Activated naive CD8-positive, alpha-beta T cell treated with anti-CD3 and anti-CD28 coated beads, Interleukin-2, amount 10 ng/mL, durations not matched to agents 7 days and 5 days (primary cell): ENCODE measurements at regions not wholly inside any gene's neighbourhood (a gene's known extent, or its start where the extent isn't known, plus 50 kb on each side); places are given as distances from the start of the nearest gene placed in this dataset.

Source experiments
- ATAC-seq: fragments of 150-1000 bp; cut with Tn5 transposase; one replicate; pipeline ENCODE4 v1.10.0; 2021; ENCODE audit warnings: low read depth, moderate library complexity
- POLR2A ChIA-PET: fragments of 350-600 bp; sonication (Branson Sonifier 250); formaldehyde crosslinking; loops from one replicate; lab custom pipeline; 2021; ENCODE audit warnings: antibody characterized with exemption; lab: Charles Lee
- DNase-seq: peaks from one replicate; pipeline ENCODE4 v3.0.0; 2021
- H3K27ac Mint-ChIP-seq: one replicate; pipeline ENCODE4 v1.8.0; 2022; ENCODE audit warnings: mild to moderate bottlenecking, mixed read lengths
- H3K27me3 Mint-ChIP-seq: one replicate; pipeline ENCODE4 v1.8.0; 2022; ENCODE audit warnings: mild to moderate bottlenecking, moderate library complexity, mixed read lengths
- H3K36me3 Mint-ChIP-seq: one replicate; pipeline ENCODE4 v1.8.0; 2021; ENCODE audit warnings: mild to moderate bottlenecking, mixed read lengths
- H3K4me1 Mint-ChIP-seq: one replicate; pipeline ENCODE4 v1.8.0; 2021; ENCODE audit warnings: mixed read lengths
- H3K4me3 Mint-ChIP-seq: one replicate; pipeline ENCODE4 v1.8.0; 2022; ENCODE audit warnings: mild to moderate bottlenecking, moderate library complexity, mixed read lengths
- H3K9me3 Mint-ChIP-seq: one replicate; pipeline ENCODE4 v1.8.0; 2021; ENCODE audit warnings: mixed read lengths

DNA sequence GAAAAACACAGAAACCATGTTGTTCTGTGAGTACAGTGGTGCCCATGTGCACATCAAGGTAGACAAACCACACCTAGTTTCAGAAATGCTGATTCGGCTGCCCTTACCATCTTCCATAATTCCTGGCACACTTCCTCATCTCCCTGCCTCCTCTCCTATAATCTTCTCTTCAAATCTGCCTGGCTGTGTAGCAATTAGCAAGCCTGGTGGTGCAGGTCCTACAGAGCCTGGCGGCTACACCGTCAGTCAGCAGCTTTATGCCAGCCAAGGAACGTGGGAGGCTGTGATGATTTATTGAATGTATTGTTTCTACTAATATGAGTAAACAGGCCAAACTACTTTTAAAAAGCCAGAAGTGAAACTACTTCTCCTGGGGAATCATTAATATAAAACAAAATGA lies 106.8 kb downstream of the SEMA6D start:
- ATAC-seq (no peak), DNase-seq (no peak)
- Mint-ChIP-seq H3K27ac (no peak overlapping the region), H3K9me3 (no peaks in the 10 kb centered on the region), H3K36me3 (no peaks in the 10 kb centered on the region), H3K27me3 (no peaks in the 10 kb centered on the region), H3K4me3 (no peak overlapping the region), H3K4me1 (no peaks in the 10 kb centered on the region)
- POLR2A ChIA-PET = no interaction called here

DNA sequence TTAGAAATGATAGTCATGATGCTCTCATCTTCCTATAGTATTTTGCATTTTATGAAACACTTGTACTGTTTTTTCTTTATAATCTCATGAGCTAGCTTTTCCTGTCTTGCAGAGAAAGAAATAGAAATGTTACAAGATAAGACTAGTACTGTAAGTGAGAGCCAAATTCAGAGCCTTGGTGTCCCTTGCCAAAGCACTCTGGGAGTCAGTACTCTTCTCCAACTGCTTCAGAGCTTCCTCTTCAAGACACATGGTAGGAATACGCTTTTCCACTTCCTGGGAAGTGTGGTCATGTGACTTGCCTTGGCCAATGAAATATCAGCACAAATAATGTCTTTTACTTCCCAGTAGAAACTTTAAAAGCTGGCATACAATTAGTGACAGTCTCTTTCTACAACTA lies 112.4 kb downstream of the SEMA6D start:
- POLR2A ChIA-PET = no interaction called here
- Mint-ChIP-seq H3K27ac (no peak overlapping the region), H3K9me3 (peaks cover 1% of the 10 kb centered on the region), H3K27me3 (no peaks in the 10 kb centered on the region), H3K36me3 (no peaks in the 10 kb centered on the region), H3K4me1 (no peaks in the 10 kb centered on the region), H3K4me3 (no peak overlapping the region)
- ATAC-seq (no peak), DNase-seq (no peak)

DNA sequence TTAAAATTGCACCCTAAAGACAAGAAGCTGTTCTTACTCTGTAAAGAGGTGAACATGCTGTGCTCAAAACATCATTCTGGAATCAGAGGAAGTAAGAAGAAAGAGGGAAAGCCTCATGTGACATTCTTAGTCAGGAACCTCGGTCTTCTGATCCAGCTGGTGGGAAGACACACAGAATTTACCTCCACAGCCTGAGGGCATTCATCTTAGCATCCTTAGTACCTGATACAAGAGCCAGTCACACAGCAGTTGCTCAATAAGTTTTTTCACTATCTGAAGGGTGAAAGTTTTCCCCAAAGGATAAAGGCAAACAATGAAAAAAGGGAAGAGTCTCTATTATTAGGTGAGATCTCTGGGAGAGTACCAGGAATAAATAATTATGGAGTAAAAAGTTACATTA lies 116.8 kb downstream of the SEMA6D start:
- no peaks in the 10 kb centered on the region for H3K4me1 Mint-ChIP-seq
- H3K27me3 Mint-ChIP-seq = no peaks in the 10 kb centered on the region
- ATAC-seq (no peak), DNase-seq (no peak)
- no peak overlapping the region for H3K27ac Mint-ChIP-seq
- POLR2A ChIA-PET = no interaction called here
- peaks cover 1% of the 10 kb centered on the region for H3K9me3 Mint-ChIP-seq
- no peak overlapping the region for H3K4me3 Mint-ChIP-seq
- no peaks in the 10 kb centered on the region for H3K36me3 Mint-ChIP-seq

DNA sequence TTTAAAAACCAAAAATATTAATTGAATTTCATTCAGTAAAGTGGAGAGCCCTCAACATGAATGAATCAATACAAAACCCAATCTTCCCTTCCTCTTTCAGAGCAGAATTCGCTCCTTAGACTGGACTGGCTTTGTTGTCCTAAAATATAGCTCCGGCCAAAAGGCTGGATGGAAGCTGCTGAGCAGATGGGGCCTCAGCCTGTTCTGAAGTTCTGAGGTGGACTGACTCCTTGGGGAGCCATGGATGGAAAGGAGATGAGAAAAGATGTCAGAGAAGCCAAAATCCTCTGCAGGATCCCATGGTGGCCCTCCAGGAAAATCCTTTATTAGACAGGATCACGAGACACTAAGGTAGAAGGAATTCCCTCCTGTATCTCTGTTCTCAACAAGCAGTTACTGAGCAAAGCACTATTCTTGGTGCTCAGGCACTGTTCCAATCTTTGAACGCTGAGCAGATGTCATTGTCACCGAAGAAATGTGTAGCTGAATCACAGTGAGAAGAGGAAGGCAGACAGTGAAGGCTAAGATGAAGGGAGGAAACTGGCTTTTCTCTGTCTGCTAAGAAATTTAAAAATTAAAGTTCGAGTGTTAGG lies 122.0 kb downstream of the SEMA6D start:
- no peaks in the 10 kb centered on the region for H3K36me3 Mint-ChIP-seq
- H3K4me3 Mint-ChIP-seq = no peak overlapping the region
- H3K9me3 Mint-ChIP-seq = no peaks in the 10 kb centered on the region
- no peak for DNase-seq
- no peaks in the 10 kb centered on the region for H3K4me1 Mint-ChIP-seq
- H3K27ac Mint-ChIP-seq = no peak overlapping the region
- H3K27me3 Mint-ChIP-seq = no peaks in the 10 kb centered on the region
- ATAC-seq = no peak
- POLR2A ChIA-PET = no interaction called here

DNA sequence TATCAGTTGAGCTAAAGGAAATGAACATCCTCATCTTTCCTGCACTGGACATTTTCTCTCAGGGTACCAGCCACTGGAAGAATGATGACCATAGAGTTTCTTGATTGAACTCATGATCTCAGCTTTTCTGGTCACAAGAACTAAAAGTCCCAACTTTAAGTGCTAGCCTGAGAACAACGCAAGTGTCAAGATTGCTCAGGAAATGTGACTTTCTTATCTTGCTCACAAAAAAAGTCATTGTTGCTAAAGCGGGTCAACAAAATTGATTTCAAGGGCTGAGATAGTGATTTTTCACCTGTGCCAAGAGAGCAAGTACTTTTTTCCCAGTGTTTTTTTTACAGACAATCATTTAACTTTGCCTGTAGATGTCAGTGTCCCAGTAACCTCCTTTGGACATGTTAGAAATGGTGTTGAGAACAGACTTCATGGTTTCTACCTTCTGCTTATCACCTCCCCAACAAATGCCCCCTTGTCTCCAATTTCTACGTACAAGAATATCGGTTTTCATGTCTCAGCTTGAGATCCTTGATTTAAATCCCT lies 125.9 kb downstream of the SEMA6D start:
- Mint-ChIP-seq H3K27me3 (no peaks in the 10 kb centered on the region), H3K27ac (no peak overlapping the region), H3K9me3 (no peaks in the 10 kb centered on the region), H3K4me3 (no peak overlapping the region), H3K4me1 (no peaks in the 10 kb centered on the region), H3K36me3 (no peaks in the 10 kb centered on the region)
- ATAC-seq (no peak), DNase-seq (no peak)
- POLR2A ChIA-PET = no interaction called here

DNA sequence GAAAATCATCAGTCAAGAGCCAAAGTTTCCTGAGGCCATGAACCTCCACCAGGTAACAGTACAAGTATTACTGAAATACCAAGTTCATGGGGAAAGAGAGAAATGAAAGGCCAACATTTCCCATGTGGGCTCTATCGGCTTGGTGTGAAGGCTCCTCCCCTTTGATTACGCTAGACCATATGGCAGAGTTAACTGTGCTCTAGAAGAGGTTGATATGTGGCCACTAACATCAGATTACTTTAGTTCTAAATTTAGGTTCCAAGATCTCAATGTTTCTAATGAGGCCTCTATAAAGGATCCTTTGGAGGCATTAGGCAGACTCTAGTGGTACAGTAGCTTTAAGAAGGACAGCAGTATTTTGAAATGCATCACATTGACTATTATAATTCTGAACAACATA lies 127.1 kb downstream of the SEMA6D start:
- Mint-ChIP-seq H3K27ac (no peak overlapping the region), H3K9me3 (no peaks in the 10 kb centered on the region), H3K36me3 (no peaks in the 10 kb centered on the region), H3K27me3 (no peaks in the 10 kb centered on the region), H3K4me3 (no peak overlapping the region), H3K4me1 (no peaks in the 10 kb centered on the region)
- ATAC-seq (no peak), DNase-seq (no peak)
- POLR2A ChIA-PET = no interaction called here

DNA sequence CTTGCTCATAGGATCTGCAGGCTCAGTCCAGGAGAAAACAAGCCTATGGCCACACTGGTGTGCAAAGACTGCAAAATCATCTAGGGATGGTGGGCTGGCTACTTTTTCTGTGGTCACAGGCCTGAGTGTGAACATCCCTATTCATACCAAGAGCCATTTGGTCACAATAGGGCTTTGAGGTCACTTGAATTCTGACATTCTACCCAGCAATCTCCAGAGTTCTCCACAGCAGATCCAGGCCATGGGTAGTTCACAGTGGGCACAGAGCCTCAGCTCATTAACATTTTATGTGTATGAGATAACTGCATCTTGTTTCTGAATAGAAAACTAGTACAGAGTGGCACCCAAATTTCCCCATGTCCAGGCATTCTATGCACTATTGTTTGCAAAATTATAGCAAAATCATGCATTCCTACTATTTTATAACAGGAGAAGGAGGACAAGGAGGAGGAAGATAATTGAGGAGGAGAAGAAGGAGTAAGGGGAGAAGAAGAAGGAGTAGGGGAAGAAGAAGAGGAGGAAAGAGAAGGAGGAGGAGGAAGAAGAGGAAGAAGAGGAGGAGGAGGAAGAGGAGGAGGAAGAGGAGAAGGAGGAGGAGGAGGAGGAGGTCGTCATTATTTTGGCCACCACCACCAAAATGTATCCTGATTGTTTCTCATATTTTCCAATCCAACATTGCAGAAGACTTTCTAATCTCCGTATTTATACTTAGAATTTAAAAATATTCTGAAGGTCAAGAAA lies 129.0 kb downstream of the SEMA6D start:
- H3K4me1 Mint-ChIP-seq = no peaks in the 10 kb centered on the region
- H3K27ac Mint-ChIP-seq = no peak overlapping the region

DNA sequence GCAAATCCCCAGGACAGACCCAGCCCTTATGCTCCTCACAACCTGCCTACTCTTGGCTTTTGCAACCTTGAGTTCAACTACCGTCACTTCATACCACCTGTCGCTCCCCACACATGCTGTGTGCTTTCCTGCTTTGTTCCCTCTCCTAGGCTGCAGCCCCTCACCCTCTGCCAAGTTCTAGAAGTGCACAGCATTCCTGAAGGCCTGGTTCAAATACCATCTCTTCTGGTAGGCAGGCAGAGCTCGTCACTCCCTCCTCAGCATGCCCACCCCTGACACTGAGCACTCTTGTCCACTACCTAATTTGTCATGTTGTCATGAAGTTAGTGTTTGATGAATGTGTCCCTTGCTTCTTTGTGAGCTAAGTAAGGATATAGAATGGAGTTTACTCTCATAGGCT lies 129.6 kb downstream of the SEMA6D start:
- ATAC-seq = no peak
- no peaks in the 10 kb centered on the region for H3K36me3 Mint-ChIP-seq
- no peaks in the 10 kb centered on the region for H3K4me1 Mint-ChIP-seq
- no peaks in the 10 kb centered on the region for H3K9me3 Mint-ChIP-seq
- no peak overlapping the region for H3K27ac Mint-ChIP-seq
- no peak for DNase-seq
- POLR2A ChIA-PET = no interaction called here
- no peaks in the 10 kb centered on the region for H3K27me3 Mint-ChIP-seq
- no peak overlapping the region for H3K4me3 Mint-ChIP-seq

More for the DNA sequence above, 129.0 kb downstream of the SEMA6D start:
- Mint-ChIP-seq H3K4me3 (no peak overlapping the region), H3K9me3 (no peaks in the 10 kb centered on the region), H3K27me3 (no peaks in the 10 kb centered on the region), H3K36me3 (no peaks in the 10 kb centered on the region)
- POLR2A ChIA-PET = no interaction called here
- no peak for ATAC-seq
- DNase-seq = no peak

DNA sequence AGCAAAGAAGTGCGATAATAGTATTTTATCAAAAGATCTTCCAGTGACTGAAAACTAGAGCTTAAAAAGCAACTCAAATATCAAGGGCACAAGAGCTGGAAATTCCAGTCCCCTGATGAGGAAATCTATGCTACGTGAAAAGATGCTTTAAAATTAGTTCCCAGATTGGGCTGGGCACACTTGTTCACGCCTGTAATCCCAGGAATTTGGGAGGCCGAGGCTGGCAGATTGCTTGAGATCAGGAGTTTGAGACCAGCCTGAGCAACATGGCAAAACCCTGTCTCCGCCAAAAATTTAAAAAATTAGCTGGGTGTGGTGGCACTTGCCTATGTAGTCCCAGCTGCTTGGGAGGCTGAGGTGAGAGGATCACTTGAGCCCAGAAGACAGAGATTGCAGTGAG lies 138.8 kb downstream of the SEMA6D start:
- H3K36me3 Mint-ChIP-seq = no peaks in the 10 kb centered on the region
- H3K4me3 Mint-ChIP-seq = no peak overlapping the region
- DNase-seq = no peak
- no peaks in the 10 kb centered on the region for H3K4me1 Mint-ChIP-seq
- ATAC-seq = no peak
- no peaks in the 10 kb centered on the region for H3K27me3 Mint-ChIP-seq
- POLR2A ChIA-PET = no interaction called here
- H3K27ac Mint-ChIP-seq = no peak overlapping the region
- peaks cover 1% of the 10 kb centered on the region for H3K9me3 Mint-ChIP-seq

DNA sequence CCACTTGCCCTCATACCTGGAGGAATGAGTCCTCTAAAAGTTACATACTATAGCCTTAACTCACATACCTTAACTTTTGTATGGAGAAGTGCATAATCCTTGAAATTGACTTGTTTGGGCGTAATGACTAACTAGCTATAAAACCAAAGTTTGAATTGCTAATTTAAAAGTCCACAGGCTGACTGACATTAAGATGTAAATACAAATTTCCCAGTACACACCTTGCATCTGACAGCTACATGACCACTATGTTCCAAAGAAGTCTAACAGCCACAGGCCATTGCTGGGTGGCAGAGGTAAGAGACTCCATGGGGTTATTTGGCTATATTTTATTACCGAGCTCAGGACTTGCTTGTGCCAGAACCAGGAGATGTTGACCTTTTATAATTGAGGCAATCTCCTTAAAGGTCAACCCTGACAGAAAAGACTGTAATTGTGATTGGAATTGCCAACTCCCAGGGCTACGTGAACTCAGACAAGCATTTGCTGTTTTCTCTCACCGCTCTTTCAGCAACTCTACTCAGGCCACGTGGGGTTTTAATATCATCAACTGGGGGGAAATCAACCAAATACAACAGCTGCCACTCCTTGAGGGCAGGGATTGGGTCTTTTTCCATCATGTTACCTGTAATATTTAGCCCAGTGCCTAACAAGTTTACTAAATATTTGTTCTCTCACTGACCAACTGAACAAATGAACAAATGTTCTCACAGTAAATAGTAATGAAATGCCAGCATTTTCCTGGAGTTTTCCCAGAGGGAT lies 139.9 kb downstream of the SEMA6D start:
- peaks cover 1% of the 10 kb centered on the region for H3K9me3 Mint-ChIP-seq
- no peak overlapping the region for H3K4me3 Mint-ChIP-seq
- DNase-seq (no peak), ATAC-seq (no peak)
- H3K27ac Mint-ChIP-seq = no peak overlapping the region
- H3K4me1 Mint-ChIP-seq = no peaks in the 10 kb centered on the region
- POLR2A ChIA-PET = no interaction called here
- H3K27me3 Mint-ChIP-seq = no peaks in the 10 kb centered on the region
- no peaks in the 10 kb centered on the region for H3K36me3 Mint-ChIP-seq

DNA sequence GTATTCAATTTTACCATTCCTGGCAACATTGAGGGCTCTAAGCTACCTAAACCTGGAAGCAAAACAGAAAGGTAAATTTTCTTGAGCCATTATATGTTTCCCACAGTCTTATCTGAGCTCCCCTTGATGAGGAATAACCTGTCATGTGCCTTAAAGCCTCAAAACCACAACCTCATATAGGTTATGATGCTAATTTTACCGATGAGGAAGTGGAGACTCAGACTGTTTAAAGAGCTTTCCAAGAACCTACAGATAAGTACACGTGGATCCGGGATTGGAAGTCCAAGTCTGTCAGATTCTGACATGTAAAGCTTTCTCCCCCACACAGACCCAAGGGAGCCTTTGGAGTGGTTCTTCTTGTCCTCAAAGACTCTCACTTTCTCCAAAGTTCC lies 140.5 kb downstream of the SEMA6D start:
- no peaks in the 10 kb centered on the region for H3K4me1 Mint-ChIP-seq
- no peak for DNase-seq
- H3K27me3 Mint-ChIP-seq = no peaks in the 10 kb centered on the region
- no peak for ATAC-seq
- H3K27ac Mint-ChIP-seq = no peak overlapping the region
- POLR2A ChIA-PET = no interaction called here
- H3K9me3 Mint-ChIP-seq = peaks cover 1% of the 10 kb centered on the region
- no peaks in the 10 kb centered on the region for H3K36me3 Mint-ChIP-seq
- no peak overlapping the region for H3K4me3 Mint-ChIP-seq

DNA sequence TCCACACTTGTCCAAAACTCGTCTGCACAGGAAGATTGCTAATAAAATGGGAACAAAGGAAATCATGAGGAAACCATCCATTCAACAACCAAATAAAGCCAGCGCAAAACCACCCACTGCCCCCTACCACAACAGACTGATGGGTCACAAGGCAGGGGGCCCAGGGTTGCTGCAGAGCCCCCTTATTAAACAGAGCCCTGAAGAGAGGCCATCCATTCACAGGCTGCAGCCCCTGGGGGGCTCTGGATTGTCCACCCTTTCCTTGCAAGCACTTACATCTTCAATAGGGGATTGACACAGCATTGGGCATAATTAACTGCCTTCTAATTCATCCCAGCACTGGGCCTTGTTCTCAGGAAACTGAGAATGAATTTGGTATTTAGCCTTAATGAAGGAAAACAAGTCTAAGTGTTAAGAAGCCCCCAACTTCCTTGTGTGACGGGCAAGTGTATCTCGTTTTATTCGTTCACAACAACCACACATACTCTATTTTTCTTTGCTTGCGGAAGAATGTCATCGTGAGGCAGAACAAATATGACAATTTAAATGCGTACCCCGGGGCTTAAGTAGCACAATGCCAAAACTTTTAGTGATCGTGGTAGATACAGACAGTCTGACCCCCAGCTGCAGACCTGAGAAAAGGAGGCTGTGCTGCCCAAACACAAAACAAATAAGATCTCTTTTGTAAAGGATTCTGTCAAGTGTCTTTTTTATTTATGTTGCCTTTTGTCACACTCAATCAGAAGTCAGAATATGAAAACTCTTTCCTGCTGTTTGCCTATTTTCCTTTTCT lies 144.0 kb downstream of the SEMA6D start:
- no peak for ATAC-seq

DNA sequence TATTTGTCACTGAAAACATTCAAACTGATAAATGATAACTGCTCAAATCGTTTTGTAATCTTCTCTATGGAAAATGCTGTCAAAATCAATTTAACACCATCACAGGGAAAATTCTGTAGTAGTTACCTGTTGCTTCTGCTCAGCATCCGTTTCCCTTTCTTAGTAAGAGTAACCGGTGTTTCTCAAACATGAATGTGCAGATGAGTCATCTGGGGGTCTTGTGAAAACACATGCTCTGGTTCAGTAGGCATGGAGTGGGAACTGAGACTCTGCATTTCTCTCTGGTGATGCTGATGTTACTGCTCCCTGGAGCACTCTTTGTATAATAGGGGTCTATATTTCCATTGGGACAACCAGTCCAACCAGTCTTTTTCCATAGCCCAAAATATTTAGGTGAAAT lies 145.1 kb downstream of the SEMA6D start:
- no peaks in the 10 kb centered on the region for H3K9me3 Mint-ChIP-seq
- ATAC-seq = no peak
- DNase-seq = no peak
- no peaks in the 10 kb centered on the region for H3K4me1 Mint-ChIP-seq
- no peak overlapping the region for H3K27ac Mint-ChIP-seq
- no peaks in the 10 kb centered on the region for H3K36me3 Mint-ChIP-seq
- H3K4me3 Mint-ChIP-seq = no peak overlapping the region
- no peaks in the 10 kb centered on the region for H3K27me3 Mint-ChIP-seq
- POLR2A ChIA-PET = no interaction called here

More for the DNA sequence above, 144.0 kb downstream of the SEMA6D start:
- Mint-ChIP-seq H3K36me3 (no peaks in the 10 kb centered on the region), H3K27me3 (no peaks in the 10 kb centered on the region), H3K4me1 (no peaks in the 10 kb centered on the region), H3K9me3 (no peaks in the 10 kb centered on the region), H3K27ac (no peak overlapping the region), H3K4me3 (no peak overlapping the region)
- no peak for DNase-seq
- POLR2A ChIA-PET = no interaction called here
